HEK293T (cell line): ENCODE measurements at regions not wholly inside any gene's neighbourhood (a gene's known extent, or its start where the extent isn't known, plus 50 kb on each side); places are given as distances from the start of the nearest gene placed in this dataset.

ENCODE experiments used
- ELF4 ChIP-seq: fragments of 450-650 bp; IDR thresholded peaks from 2 replicates; pipeline ENCODE4 v1.6.1; 2017; ENCODE audit warnings: antibody characterized with exemption
- FOXM1 ChIP-seq: fragments of 450-650 bp; IDR thresholded peaks from 2 replicates; pipeline ENCODE4 v1.6.1; 2017; ENCODE audit warnings: mild to moderate bottlenecking, borderline replicate concordance
- L3MBTL2 ChIP-seq: fragments of 450-650 bp; conservative IDR thresholded peaks from 2 replicates; pipeline ENCODE4 v1.6.1; 2016; ENCODE audit warnings: mild to moderate bottlenecking
- NFRKB ChIP-seq: fragments of 450-650 bp; IDR thresholded peaks from 2 replicates; pipeline ENCODE4 v1.6.1; 2016; ENCODE audit warnings: mild to moderate bottlenecking, moderate library complexity
- SP1 ChIP-seq: fragments of 450-650 bp; IDR thresholded peaks from 2 replicates; pipeline ENCODE4 v1.6.1; 2017

- TF ChIP-seq FOXM1 = no peak
- TF ChIP-seq ELF4 = no peak
- no peak for TF ChIP-seq L3MBTL2
- TF ChIP-seq NFRKB = no peak
- TF ChIP-seq SP1 = no peak
Observed at GRCh38 chr3:175885231-175885766, 1026.2 kb downstream of the NAALADL2 start.
